ENCODE measurements at regions not wholly inside any gene's neighbourhood (a gene's known extent, or its start where the extent isn't known, plus 50 kb on each side); places are given as distances from the start of the nearest gene placed in this dataset.

GRCh38 chr11:112453601-112454577 is 193.2 kb upstream of the PLET1 start:
- H3K4me3 ChIP-seq = no peak overlapping the region
- intact Hi-C loops (cut with DNase I) = no loop called here
- no peaks in the 10 kb centered on the region for H3K36me3 ChIP-seq
- TF ChIP-seq CTCF (IDR thresholded peaks at IDR 0.05) (peak in 1 of 3 experiments; percentile 15), POLR2A (IDR thresholded peaks at IDR 0.05) (no peak)
- no peak overlapping the region for H3K27ac ChIP-seq
- H3K9me3 ChIP-seq = no peaks in the 10 kb centered on the region
- no peaks in the 10 kb centered on the region for H3K4me1 ChIP-seq
- DNase-seq (ENCODE audit: extremely low spot score in 2 of 2) = no peak
- H3K27me3 ChIP-seq = no peaks in the 10 kb centered on the region

DNA sequence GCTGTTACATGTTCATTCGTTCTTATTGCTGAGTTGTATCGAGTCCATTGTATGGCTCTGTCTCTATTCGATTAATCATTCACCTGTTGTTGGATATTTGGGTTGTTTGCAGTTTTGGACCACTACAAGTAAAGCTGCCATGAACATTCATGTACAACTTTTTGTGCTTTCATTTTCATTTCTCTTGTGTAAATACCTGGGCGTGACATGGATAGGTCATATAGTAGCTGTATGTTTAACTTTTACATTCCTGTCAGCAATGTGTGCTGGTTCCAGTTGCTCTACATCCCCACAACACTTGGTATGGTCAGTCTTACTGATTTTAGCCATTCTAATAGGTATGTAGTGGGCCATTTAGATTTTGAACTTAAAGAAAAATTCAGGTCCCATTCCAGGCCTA is 194.2 kb upstream of the PLET1 start:
- no peak overlapping the region for H3K4me3 ChIP-seq
- H3K27me3 ChIP-seq = no peaks in the 10 kb centered on the region
- TF ChIP-seq POLR2AphosphoS5 (IDR thresholded peaks at IDR 0.05; ENCODE audit: insufficient read depth in 1 of 2, low read depth in 1 of 2) (no peak), POLR2A (IDR thresholded peaks at IDR 0.05) (no peak), CTCF (IDR thresholded peaks at IDR 0.05) (no peak)
- no peaks in the 10 kb centered on the region for H3K36me3 ChIP-seq
- no peak overlapping the region for H3K27ac ChIP-seq
- intact Hi-C loops (cut with DNase I) = no loop called here
- no peak for DNase-seq (ENCODE audit: extremely low spot score in 2 of 2)
- H3K4me1 ChIP-seq = no peaks in the 10 kb centered on the region
- H3K9me3 ChIP-seq = no peaks in the 10 kb centered on the region

DNA sequence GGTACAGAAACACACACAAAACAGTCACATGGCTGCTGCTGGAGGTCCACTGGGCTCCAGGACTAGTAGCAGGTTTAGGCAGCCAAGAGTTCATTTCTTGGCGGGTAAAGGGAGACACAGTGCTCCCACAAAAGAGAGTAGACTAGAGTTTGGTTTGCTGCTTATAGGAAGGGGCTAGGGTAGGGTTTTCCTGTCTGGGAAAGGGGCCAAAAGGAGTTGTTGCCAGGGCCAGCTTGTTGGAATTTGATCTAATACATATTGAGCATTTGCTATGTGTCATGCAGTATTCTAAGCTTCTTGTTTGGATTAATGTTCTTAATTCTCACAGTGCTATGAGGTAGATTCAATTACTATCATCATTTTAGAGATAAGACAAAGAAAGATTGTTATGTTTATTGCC is 195.1 kb upstream of the PLET1 start:
- Histone ChIP-seq H3K27me3 (no peaks in the 10 kb centered on the region), H3K4me3 (no peak overlapping the region), H3K4me1 (no peaks in the 10 kb centered on the region), H3K36me3 (no peaks in the 10 kb centered on the region), H3K27ac (no peak overlapping the region), H3K9me3 (no peaks in the 10 kb centered on the region)
- DNase-seq (ENCODE audit: extremely low spot score in 2 of 2) = no peak
- intact Hi-C loops (cut with DNase I) = no loop called here
- TF ChIP-seq POLR2A (IDR thresholded peaks at IDR 0.05) (no peak), CTCF (IDR thresholded peaks at IDR 0.05) (no peak), POLR2AphosphoS5 (IDR thresholded peaks at IDR 0.05; ENCODE audit: insufficient read depth in 1 of 2, low read depth in 1 of 2) (no peak)

GRCh38 chr11:112457532-112457931 is 196.9 kb upstream of the PLET1 start:
- no peak for DNase-seq (ENCODE audit: extremely low spot score in 2 of 2)
- Histone ChIP-seq H3K36me3 (no peaks in the 10 kb centered on the region), H3K9me3 (no peaks in the 10 kb centered on the region), H3K4me1 (no peaks in the 10 kb centered on the region), H3K27me3 (no peaks in the 10 kb centered on the region), H3K27ac (no peak overlapping the region), H3K4me3 (no peak overlapping the region)
- intact Hi-C loops (cut with DNase I) = no loop called here
- no peak for TF ChIP-seq CTCF (IDR thresholded peaks at IDR 0.05)
- TF ChIP-seq POLR2AphosphoS5 (IDR thresholded peaks at IDR 0.05; ENCODE audit: insufficient read depth in 1 of 2, low read depth in 1 of 2) = no peak
- TF ChIP-seq POLR2A (IDR thresholded peaks at IDR 0.05) = no peak

DNA sequence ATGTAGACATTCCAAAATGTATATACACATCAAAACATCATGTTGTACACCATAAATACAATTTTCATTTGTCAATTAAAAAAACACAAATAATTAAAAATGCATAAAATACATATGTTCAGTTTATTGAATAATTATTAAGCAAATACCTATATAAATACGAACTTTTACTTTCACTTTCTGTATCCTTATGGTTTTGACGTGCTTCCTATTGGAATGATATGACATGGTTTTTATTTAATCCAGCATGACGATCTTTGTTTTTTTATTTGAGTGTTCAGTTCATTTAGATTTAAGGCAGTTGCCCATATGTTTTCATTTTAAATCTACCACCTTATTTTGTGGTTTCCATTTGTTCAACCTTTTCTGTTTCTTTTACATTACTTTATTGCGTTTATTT is 198.3 kb upstream of the PLET1 start:
- no peaks in the 10 kb centered on the region for H3K36me3 ChIP-seq
- H3K9me3 ChIP-seq = no peaks in the 10 kb centered on the region
- DNase-seq (ENCODE audit: extremely low spot score in 2 of 2) = no peak
- no peak for TF ChIP-seq POLR2AphosphoS5 (IDR thresholded peaks at IDR 0.05; ENCODE audit: insufficient read depth in 1 of 2, low read depth in 1 of 2)
- no peak for TF ChIP-seq POLR2A (IDR thresholded peaks at IDR 0.05)
- TF ChIP-seq CTCF (IDR thresholded peaks at IDR 0.05) = no peak
- intact Hi-C loops (cut with DNase I) = no loop called here
- no peak overlapping the region for H3K27ac ChIP-seq
- H3K4me3 ChIP-seq = no peak overlapping the region
- no peaks in the 10 kb centered on the region for H3K27me3 ChIP-seq
- H3K4me1 ChIP-seq = no peaks in the 10 kb centered on the region

Data from vagina (tissue), 2 donors.